ENCODE measurements at regions not wholly inside any gene's neighbourhood (a gene's known extent, or its start where the extent isn't known, plus 50 kb on each side); places are given as distances from the start of the nearest gene placed in this dataset.
"Not testable (repeated sequence)": the region's sequence is repeated elsewhere in the genome, so short reads cannot be mapped to it uniquely, and the experiment has no call there.

DNA sequence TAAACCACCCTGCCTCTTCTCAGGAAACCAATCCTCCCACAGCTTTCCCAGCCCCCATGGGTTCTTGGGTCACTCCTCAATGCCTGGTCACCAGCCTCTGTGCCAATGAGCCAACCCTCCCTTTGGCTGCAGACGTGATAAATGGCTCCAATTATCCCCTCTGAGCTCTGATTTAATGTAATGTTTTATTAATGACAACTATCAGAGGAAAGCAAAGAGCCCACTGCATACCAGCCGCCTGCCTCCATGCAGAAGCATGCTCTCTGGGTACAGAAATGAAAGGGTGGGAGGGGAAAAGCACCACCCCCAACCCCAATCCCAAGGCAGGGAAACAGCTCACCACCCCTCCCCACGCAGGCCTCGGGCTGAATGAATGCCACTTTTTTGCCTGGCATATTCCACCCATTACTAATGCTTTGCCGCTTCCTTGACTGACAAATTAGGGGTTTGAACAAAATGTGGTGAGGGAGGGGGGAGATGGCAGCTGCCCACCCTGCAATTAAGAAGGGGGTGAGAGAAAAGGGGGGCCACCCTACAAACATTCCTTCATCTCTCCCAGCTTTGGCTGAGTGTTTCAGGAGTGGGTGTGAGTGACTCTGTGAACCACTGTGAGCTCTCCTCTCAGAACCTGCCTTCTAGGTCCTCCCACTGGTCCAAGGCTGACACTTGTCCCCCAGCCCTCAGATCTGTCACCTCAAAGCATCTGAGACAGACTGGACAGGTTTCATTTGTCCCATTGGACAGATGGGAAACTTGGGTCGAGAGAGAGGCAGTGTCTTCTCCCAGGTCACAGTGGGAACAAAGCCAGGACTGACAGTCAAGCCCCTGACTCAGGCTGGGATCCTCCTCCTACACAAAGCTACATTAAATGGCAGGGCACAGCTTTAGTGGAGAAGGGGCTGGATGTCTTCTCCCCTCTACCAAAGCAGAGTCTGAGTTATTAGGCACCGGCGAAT is 161.5 kb downstream of the TMEM132E start:
- no peak for DNase-seq (ENCODE audit: low spot score)

DNA sequence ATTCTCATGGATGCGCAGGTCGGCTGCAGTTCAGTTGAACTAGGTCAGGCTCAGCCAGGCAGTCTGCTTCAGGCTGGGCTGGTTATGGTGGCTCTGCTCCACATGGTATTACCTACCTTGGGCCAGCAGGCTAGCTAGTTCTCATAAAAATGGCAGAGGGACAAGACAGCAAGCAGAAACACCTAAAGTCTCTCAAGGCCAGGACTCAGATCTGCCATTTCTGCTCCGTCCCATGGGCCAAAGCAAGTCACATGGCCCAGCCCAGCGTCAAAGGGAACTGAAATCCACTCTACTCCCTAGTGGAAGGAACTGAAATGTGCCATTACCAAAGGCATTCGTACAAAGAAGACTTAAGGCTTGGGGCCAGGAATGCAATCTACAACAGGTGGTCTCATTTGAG is 160.0 kb downstream of the TMEM132E start:
- DNase-seq (ENCODE audit: low spot score): no peak

DNA sequence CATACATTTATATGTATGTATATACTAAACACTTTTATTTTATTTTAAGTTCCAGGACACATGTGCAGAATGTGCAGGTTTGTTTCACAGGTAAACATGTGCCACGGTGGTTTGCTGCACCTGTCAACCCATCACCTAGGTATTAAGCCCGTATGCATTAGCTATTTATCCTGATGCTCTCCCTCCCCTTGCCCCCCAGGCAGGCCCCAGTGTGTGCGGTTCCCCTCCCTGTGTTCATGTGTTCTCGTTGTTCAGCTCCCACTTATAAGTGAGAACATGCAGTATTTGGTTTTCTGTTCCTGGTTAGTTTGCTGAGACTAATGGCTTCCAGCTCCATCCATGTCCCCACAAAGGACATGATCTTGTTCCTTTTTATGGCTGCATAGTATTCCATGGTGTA is 158.3 kb downstream of the TMEM132E start:
- not testable (repeated sequence) for DNase-seq (ENCODE audit: low spot score)

DNA sequence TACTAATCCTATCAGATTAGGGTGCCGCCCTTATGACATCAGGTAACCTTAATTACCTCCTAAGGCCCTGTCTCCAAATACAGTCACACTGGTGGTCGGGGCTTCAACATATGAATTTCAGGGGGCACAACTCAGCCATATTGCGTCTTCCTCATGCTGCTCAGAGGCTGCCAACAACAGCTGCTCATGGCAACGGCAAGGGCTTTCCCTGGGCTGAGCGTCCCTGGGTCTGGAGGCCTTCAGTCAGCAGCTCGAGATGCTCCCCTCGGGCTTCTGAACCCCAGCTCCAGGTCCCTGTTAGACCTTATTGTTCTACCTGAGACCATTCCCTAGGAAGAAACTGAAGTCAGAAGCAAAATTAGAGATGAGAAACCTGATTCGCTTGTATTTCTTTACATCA is 157.2 kb downstream of the TMEM132E start:
- DNase-seq (ENCODE audit: low spot score): no peak

DNA sequence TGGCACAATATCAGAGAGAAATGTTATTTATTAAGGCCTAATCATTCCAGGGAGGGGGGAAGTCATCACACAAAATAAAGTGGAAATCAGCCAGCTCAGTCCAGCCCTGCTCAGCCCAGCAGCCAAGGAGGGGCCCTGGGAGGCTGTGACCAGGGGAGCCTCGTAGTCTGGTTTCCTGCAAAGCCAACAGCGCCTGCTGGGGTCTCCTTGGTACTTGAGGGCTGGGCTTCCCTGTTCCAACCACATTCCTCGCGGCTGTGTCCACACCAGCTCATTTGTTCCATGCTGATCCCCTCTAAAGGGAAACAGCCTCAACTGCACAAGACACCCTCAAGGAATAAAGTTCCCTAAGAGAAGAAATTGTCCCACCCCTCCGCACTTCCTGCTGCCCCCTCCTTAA is 154.0 kb downstream of the TMEM132E start:
- no peak for DNase-seq (ENCODE audit: low spot score)

DNA sequence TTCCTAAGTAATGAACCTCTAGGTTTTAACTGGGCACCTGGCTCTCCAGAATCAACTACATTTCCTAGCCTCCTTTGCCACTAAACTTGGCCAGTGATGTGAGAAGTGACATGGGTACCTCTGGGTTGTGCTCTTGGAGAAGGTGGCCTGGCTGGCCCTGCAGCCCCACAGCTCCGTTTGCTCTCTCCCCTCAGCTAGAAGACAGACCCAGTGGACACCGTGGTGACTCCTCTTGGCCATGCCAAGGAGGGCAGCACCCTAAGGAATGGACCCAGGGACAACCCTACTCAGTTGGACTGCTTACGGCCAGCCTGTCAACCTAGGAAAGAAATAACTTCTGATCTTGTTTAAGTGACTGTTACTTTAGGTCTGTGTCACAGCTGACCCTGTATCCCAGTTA is 151.4 kb downstream of the TMEM132E start:
- no peak for DNase-seq (ENCODE audit: low spot score)

DNA sequence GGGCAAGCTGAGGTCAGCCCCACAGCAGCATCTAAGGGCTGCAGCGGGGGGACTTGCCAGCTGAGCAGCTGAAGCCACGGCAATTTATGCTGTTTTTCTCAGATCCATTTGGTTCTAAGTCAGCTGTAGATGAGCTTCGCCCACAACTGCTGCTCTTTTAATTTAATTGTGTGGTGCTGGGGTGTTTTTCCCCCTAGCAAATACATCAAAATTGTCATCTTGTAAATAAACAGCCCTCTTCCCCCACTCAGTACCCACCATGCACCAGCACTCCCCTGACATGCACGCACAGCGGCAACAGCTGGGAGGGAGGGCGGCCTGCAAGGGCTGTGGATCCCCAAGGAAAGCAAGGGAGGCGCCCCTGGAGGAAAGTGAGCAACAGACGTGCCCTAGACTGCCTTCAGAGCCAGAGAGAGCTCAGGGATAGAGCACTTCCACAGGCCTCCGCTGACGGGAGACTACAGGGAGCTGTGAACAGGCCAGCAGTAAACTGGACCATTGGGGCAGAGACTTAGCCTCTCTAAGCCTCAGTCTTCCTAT is 149.5 kb downstream of the TMEM132E start:
- DNase-seq (ENCODE audit: low spot score): no peak

DNA sequence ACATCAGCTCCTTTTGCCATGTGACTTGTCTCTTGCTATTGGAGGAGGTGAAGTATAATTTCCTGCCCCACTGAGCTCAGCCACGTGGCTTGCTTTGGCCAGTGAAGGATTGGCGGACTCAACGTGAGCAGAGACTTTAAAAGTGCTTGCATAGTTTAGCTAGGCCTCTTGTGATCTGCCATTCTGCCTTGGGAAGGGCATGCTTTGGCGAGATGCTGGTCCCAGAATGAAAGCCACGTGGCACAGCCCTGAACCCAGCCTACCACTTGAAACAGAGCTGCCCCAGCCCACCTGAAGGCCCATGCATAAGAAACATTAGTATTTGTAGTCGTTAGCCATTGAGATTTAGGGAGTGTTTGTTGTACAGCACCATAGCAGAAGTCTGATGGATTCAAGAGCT is 148.2 kb downstream of the TMEM132E start:
- DNase-seq (ENCODE audit: low spot score): no peak

DNA sequence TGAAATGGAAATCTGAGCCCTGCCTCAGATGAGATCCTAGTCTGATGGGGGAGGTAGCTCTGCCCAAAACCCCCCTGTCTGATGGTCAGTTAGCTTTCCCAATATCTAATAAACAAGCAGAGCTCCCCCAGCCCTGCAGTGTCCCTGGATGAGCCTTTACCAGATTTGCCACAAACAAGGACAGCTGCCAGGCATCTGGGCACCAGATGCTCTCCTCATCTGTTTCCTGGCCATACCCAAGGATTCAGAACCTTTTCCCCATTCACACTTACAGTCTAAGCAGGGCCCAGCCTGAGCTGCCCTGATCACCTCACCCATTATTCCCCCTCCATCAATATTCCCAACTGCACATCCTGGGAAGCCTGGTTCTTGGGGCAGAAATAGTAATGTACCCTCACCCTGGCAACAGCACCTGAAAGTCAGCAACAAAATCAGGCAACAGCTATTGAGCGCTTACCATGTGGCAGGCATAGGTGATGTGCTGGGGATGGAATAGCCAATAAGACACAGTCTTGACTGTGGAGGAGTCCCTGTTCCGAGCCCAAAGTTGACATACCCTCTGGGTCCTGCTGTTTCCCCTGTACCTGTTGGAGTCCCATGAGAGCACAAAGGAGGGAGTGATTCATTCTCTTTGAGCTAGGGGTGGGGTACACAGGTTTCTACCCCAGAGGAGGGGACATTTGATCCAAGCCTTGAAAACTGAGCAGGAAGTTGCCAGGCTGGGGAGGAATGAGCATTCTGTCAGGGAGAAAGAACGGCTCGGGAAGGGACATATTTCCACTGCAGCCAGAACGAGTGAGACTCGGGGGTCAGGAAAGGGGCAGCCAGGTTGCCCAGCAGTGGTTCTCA is 147.4 kb downstream of the TMEM132E start:
- DNase-seq (ENCODE audit: low spot score): no peak

DNA sequence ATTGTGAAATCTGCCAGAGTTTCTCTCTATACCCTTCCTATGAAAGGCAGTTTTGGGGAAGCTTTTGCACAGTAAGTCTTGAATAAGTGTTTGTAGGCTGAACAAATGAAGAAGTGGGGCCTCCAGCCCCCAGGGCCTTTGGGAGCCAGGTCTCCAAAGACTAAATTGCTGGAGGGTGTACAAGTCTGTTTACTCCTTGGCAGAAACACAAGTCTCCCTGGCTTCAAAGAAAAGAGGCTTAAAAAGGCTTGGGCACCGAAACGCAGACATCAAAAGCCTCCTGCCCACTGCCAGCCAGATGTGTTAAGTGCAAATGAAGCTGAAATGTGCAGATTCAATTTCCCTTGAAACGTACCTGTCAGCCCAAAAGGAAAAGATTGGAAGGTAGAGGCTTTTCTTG is 146.3 kb downstream of the TMEM132E start:
- no peak for DNase-seq (ENCODE audit: low spot score)

DNA sequence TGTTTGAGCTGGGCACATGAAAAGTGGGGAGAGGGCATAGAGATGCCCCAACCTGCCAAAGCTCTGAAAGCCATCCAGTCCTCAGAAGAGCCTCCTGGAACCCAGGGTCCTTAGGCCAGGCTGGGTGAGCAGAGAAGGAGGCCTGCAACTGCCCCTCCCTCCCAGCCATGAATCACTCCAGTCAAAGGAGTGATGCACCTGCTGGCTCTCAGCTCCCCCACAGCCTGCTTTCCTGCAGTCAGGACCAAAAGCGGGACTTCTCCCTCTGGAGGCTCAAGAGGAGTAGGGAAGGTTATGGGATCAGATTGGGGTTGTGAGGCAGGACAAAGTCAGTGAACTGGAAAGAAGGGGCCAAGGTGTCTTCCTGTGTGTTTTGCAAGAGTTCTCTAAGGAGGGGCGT is 145.6 kb downstream of the TMEM132E start:
- DNase-seq (ENCODE audit: low spot score): no peak

DNA sequence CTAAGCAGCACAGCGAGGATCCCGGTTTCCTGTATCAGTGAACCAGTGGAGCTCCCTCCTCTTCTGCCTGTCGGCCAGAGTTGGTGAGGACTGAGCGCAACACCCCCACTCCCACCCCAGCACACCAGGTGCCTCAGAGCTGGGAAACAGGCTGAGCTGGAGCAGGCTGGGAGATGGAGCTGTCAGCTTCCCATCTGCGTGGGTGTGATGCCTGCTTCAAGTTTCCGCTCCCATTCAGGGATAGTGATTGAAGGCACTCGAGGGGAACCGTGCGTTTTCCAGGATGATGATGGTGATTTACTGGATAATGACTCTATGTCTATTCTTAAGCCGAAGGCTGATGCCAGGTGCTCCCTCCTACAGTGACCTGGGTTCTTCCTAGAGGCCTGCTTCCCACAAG is 144.5 kb downstream of the TMEM132E start:
- DNase-seq (ENCODE audit: low spot score): no peak

DNA sequence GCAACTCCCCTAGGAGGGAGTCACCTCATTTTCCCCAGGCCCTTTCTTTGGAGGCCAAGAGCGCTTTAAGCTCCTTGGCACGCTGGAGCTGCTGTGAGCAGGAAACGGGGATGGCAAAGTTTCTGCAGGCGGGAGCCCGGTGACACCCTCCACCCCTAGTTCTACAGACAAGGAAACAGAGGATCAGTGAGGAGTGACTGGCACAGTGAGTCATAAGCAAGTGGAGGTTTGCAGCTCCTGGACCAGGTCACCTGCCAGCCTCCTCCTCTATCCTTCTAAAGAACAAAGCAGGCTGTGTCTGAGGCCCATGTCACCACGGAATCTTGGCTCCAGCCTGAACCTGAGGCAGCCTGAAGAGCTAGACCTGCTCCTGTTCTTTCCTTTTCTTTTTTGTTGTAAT is 141.9 kb downstream of the TMEM132E start:
- DNase-seq (ENCODE audit: low spot score): no peak

DNA sequence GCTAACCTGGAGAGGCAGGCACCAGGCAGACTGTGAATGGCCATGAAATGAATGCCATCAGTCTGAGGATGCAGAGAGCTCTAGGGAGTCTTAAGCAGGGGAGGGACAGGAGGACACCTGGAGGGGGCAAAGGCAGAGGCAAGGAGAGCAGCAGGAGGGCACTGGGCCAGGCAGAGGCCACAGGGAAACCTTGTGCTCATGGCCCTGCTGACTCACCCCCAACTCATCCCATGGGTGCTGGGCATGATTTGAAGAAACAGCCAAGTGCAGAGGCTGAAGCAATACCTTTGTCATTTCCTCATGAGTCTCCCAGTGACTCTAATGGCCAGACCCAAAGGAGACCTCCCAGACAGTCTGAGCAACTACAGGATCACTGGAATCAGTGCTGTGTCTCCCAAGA is 141.4 kb downstream of the TMEM132E start:
- DNase-seq (ENCODE audit: low spot score): no peak

DNA sequence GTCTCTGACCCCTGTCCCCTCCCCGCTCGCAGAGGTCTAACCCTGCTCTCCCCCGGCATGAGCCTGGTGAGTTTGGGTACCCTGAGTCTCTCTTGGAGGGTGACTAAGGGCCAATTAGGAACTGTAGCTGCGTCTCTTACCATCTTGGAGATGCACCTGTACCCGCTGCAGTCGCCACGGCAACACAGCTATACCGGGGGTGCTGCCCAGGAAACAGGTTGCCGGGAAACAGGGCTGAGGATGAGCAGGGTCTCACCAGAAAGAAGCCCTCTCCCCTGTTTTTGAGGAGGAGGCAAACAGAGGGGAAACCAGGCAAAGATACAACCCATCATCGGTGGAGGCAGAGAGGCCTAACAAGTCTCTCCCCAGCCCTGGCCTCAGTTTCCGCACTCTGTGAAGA is 140.2 kb downstream of the TMEM132E start:
- DNase-seq (ENCODE audit: low spot score): no peak

DNA sequence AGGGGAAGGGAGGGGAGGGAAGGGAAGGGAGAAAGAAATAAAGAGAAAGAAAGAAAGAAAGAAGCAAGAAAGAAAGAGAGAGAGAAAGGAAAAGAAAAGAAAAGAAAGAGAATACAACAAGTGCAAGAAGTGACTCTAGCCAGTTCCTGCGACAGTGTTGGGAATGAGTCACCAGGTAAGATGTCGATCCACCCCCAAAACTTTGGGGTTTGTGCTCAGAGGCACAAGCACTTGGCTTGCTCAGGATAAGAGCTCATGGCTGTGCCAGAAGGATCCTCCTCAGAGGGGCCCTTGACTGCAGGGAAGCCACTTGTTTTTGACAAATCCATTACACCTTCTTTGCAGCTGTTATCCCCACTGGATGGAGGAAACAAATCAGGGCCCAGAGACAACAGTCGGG is 137.7 kb downstream of the TMEM132E start:
- no peak for DNase-seq (ENCODE audit: low spot score)

DNA sequence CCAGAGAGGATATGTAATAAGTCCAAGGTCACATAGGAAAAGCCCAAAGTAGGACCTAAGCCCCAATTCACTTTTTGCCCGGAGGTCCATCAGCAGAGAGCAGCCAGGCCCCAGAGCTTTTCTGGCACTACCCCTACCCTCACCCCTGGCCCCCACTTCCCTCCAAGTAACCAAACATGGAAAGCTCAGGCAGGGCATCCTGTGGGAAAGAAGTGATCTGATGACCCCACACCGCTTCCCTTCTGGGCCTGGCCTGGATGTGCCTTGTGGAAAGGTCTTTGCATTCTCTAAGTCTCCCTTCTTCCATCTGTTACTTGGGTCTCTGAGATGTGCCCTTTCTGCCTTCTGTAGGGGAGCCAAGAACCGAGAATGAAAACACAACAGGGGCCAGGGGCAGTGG is 136.9 kb downstream of the TMEM132E start:
- DNase-seq (ENCODE audit: low spot score): no peak

DNA sequence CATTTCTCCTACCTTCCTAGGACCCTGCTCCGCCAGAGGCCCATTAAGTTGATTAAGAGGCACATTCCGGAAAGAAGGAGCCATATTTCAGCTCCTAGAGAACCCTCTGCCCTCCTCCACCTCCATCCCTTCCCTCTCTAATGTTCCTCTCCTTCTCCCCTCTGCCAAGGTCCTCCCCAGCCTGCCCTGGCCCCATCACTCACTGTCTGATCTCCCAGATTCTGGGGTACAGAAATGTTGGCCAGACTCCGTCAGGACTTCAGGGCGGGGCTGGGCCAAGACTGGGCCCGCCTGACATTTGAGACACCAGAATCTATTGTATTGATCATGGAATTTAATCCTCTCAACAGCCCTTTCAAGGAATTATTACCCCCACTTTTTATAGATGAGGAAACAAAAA is 136.1 kb downstream of the TMEM132E start:
- no peak for DNase-seq (ENCODE audit: low spot score)

DNA sequence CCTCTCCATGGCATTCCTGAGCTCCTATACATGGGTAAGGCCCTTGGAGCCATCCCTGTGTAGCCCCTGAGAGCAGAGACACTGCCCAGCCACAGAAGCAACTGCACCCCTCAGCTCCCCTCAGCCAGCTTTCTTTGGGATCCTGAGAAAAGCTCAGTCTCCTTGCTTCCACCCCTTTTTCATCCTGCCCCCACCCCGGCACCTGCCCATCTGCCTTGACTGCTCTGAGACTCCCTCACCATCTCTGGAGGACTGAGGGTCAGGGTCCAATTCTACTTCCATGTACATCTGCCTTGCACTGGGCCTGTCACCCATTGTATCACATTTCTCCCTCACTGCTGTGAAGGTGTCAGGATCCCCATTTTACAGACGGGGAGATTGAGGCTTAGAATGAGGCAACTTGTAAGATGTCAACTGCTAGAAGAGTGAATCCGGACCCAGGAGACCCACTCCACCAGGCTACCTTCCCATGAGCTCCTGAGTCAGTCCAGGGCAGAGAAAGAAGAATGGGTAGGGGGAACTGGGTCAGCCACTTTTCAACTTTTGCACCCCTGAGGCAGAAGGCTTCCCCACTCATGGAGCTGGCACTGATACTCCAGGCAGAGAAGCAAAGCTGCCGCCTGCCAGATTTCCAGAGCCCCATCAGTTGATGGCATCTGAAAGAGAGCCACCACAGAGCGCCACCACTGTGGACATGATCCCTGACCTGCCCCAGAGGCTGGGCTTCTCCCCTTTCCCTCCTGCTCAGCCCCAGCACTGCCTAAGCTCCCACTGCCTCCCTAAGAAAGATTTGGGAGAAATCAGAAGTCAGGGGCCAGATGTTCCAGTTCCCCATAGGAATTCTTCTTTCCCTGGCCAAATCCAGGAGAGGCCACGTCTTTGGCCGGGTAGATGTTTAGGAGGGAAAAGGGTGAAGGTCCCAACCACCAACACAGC is 135.4 kb downstream of the TMEM132E start:
- no peak for DNase-seq (ENCODE audit: low spot score)

DNA sequence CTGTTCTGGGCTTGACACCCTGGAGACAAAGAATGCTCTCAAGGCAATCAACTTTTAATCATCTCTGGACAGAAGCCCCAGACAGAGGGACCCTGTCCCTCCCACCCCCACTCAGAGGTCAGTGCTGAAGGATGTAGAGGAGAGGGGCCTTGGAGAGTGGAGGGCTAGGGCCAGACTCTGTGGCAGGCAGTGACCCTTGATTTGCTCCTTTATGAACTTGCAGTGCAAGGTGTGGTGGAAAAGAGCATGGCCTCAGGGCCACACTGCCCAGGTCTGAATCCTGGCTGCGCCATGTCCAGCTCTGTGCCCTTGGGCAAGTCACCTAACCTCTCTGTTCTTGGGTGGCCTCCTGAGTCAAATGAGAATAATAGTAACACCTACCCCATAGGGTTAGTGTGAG is 134.3 kb downstream of the TMEM132E start:
- no peak for DNase-seq (ENCODE audit: low spot score)

DNA sequence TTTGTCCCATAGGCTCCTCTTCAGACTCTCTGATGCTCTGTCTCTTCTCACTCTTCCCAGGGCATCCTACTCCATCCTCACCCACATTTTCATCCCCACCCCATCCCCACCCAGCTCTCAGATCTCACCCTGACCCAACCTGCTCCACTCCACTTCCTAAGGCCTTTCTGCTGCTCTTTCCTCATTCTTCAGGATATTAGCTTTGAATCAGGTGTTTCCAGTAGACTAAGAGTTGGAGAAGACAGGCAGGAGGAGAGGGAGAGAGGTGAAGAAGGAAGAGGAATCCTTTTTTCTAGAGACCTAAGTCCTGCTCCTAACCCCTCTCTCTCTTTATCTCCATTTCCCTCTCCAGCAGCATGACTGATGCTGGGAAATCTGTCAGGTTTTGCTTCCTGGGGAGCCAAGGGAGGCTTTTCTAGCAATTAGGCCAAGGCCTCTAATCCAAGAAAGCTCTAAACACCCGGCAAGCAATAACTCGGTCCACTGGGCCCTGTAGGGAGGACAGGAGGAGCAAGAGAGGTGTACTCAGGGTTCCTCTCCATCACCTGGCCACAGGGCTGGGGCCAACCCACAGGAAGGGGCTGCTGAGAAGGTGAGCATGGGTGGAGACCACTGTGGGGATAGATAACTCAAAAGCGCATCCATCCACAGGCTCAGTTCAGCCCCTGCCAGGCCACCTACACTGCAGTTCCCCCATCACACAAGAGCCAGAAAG is 133.3 kb downstream of the TMEM132E start:
- no peak for DNase-seq (ENCODE audit: low spot score)
